Stimulated activated naive B cell treated with anti-CD40 and anti-IgM and Interleukin-4, amounts not matched to agents 10 μg/mL and 1 μg/mL and 100 μg/mL, for 72 hours (primary cell): ENCODE measurements at regions not wholly inside any gene's neighbourhood (a gene's known extent, or its start where the extent isn't known, plus 50 kb on each side); places are given as distances from the start of the nearest gene placed in this dataset.
"Not testable (repeated sequence)": the region's sequence is repeated elsewhere in the genome, so short reads cannot be mapped to it uniquely, and the experiment has no call there.

Experiments
- ATAC-seq, 2 donors: fragments of 150-1000 bp; cut with Tn5 transposase; replicated peaks; 2 replicates each; pipeline ENCODE4 v1.10.0; 2021; ENCODE audit warnings: moderate library complexity in 1 of 2
- DNase-seq: peaks from one replicate; pipeline ENCODE4 v3.0.0; 2021
- H3K27ac Mint-ChIP-seq: one replicate; pipeline ENCODE4 v1.8.0; 2022; ENCODE audit warnings: mild to moderate bottlenecking, mixed read lengths
- H3K27me3 Mint-ChIP-seq, 2 donors: one replicate each; pipeline ENCODE4 v1.8.0; 2022; ENCODE audit warnings: mixed read lengths in 2 of 2
- H3K36me3 Mint-ChIP-seq, 2 donors: one replicate each; pipeline ENCODE4 v1.8.0; 2022; ENCODE audit warnings: mixed read lengths in 2 of 2, mild to moderate bottlenecking in 1 of 2
- H3K4me1 Mint-ChIP-seq, 2 donors: one replicate each; pipeline ENCODE4 v1.8.0; 2022; ENCODE audit warnings: mixed read lengths in 2 of 2, mild to moderate bottlenecking in 1 of 2
- H3K4me3 Mint-ChIP-seq, 2 donors: one replicate each; pipeline ENCODE4 v1.8.0; 2022; ENCODE audit warnings: mild to moderate bottlenecking in 2 of 2, mixed read lengths in 2 of 2, moderate library complexity in 1 of 2
- H3K9me3 Mint-ChIP-seq, 2 donors: one replicate each; pipeline ENCODE4 v1.8.0; 2022; ENCODE audit warnings: mixed read lengths in 2 of 2, mild to moderate bottlenecking in 1 of 2

DNA sequence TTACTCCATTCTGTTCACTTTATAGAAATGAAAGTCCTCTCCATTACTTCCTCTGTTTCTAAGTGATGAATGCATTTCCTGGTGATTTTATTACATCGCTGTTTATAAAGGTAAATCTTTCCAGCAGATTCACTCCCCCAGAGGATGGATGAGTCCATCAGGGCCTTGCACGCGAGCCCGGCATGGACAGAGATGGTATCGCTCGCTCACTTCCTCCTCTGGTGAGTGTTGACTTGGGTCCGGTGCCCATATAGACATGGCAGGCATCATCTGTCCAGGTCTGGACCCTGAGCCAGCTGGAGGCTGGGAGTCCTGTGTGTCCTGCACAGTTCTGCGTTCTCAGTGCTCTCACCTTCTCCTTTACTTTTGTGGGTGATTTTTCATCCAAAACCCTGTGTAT is 733.6 kb upstream of the SALL3 start:
- Mint-ChIP-seq H3K9me3 (peaks cover 4 to 11% of the 10 kb centered on the region in 2 donors), H3K27me3 (no peaks in the 10 kb centered on the region), H3K36me3 (no peaks in the 10 kb centered on the region), H3K27ac (no peak overlapping the region), H3K4me1 (no peaks in the 10 kb centered on the region), H3K4me3 (no peak overlapping the region)
- DNase-seq (no peak), ATAC-seq (no peak)

GRCh38 chr18:78246588-78246987 is 733.0 kb upstream of the SALL3 start:
- Mint-ChIP-seq H3K9me3 (peaks cover 4 to 11% of the 10 kb centered on the region in 2 donors), H3K27me3 (no peaks in the 10 kb centered on the region), H3K36me3 (no peaks in the 10 kb centered on the region), H3K27ac (no peak overlapping the region), H3K4me3 (no peak overlapping the region), H3K4me1 (no peaks in the 10 kb centered on the region)
- DNase-seq (no peak), ATAC-seq (no peak)

- no peak for ATAC-seq
- peaks cover 4 to 11% of the 10 kb centered on the region in 2 donors for H3K9me3 Mint-ChIP-seq
- no peak overlapping the region for H3K4me3 Mint-ChIP-seq
- no peaks in the 10 kb centered on the region for H3K36me3 Mint-ChIP-seq
- H3K27me3 Mint-ChIP-seq: no peaks in the 10 kb centered on the region
- H3K27ac Mint-ChIP-seq: no peak overlapping the region
- DNase-seq: no peak
- no peaks in the 10 kb centered on the region for H3K4me1 Mint-ChIP-seq
These were observed 731.9 kb upstream of the SALL3 start for GRCh38 chr18:78247615-78248289.

- Mint-ChIP-seq H3K9me3 (peaks cover 4% of the 10 kb centered on the region in 2 donors), H3K27me3 (no peaks in the 10 kb centered on the region), H3K4me1 (no peaks in the 10 kb centered on the region), H3K27ac (no peak overlapping the region), H3K36me3 (no peaks in the 10 kb centered on the region), H3K4me3 (no peak overlapping the region)
- ATAC-seq (no peak), DNase-seq (no peak)
These were observed 724.6 kb upstream of the SALL3 start for GRCh38 chr18:78255013-78255412.

- H3K9me3 Mint-ChIP-seq: peaks cover 5 to 6% of the 10 kb centered on the region in 2 donors
- no peak for DNase-seq
- no peak overlapping the region for H3K27ac Mint-ChIP-seq
These were observed 711.2 kb upstream of the SALL3 start for GRCh38 chr18:78268226-78268988.

GRCh38 chr18:78271790-78272189 is 707.8 kb upstream of the SALL3 start:
- Mint-ChIP-seq H3K36me3 (no peaks in the 10 kb centered on the region), H3K4me1 (no peaks in the 10 kb centered on the region), H3K27me3 (no peaks in the 10 kb centered on the region), H3K4me3 (no peak overlapping the region), H3K27ac (no peak overlapping the region), H3K9me3 (peaks cover 14 to 15% of the 10 kb centered on the region in 2 donors)
- no peak for DNase-seq
- no peak for ATAC-seq

More at GRCh38 chr18:78268226-78268988, 711.2 kb upstream of the SALL3 start:
- Mint-ChIP-seq H3K27me3 (no peaks in the 10 kb centered on the region), H3K4me3 (no peak overlapping the region), H3K36me3 (no peaks in the 10 kb centered on the region), H3K4me1 (no peaks in the 10 kb centered on the region)
- ATAC-seq: no peak

- no peak overlapping the region for H3K4me3 Mint-ChIP-seq
- no peaks in the 10 kb centered on the region for H3K36me3 Mint-ChIP-seq
- DNase-seq: no peak
- no peaks in the 10 kb centered on the region for H3K4me1 Mint-ChIP-seq
- no peak for ATAC-seq
- no peak overlapping the region for H3K27ac Mint-ChIP-seq
- H3K27me3 Mint-ChIP-seq: no peaks in the 10 kb centered on the region
- H3K9me3 Mint-ChIP-seq: peaks cover 9 to 11% of the 10 kb centered on the region in 2 donors
These were observed 705.7 kb upstream of the SALL3 start for GRCh38 chr18:78273876-78274275.

- H3K36me3 Mint-ChIP-seq, H3K4me1 Mint-ChIP-seq, H3K27me3 Mint-ChIP-seq, H3K9me3 Mint-ChIP-seq, ATAC-seq, H3K4me3 Mint-ChIP-seq, DNase-seq, H3K27ac Mint-ChIP-seq: not testable (repeated sequence)
These were observed 696.2 kb upstream of the SALL3 start for GRCh38 chr18:78283425-78283824.

GRCh38 chr18:78292618-78293380 is 686.8 kb upstream of the SALL3 start:
- Mint-ChIP-seq H3K27me3 (no peaks in the 10 kb centered on the region), H3K9me3 (no peaks in the 10 kb centered on the region), H3K4me1 (no peaks in the 10 kb centered on the region), H3K27ac (no peak overlapping the region), H3K4me3 (no peak overlapping the region), H3K36me3 (no peaks in the 10 kb centered on the region)
- ATAC-seq (no peak), DNase-seq (no peak)

DNA sequence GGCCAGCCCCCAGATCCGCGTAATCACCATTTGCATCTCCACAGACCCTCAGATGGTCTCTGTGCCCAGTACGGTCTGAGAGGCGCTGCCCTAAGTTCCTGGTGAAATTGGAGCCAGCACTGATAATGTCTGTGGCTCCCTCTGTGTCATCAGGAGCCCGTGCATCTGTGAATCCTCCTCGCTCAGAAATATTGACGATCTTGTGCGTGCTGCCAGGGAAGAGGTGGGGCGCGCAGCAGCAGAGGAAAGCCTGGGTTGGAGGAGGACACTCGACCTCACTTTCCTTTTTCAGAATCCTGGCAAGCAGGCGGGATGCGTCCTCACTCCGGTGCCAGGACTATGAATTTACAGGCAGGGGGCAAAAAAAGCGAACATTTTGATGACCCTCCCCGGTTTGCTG is 686.1 kb upstream of the SALL3 start:
- Mint-ChIP-seq H3K36me3 (no peaks in the 10 kb centered on the region), H3K27me3 (no peaks in the 10 kb centered on the region), H3K9me3 (peaks cover 0 to 2% of the 10 kb centered on the region in 2 donors), H3K4me3 (no peak overlapping the region), H3K27ac (no peak overlapping the region), H3K4me1 (no peaks in the 10 kb centered on the region)
- no peak for ATAC-seq
- no peak for DNase-seq

DNA sequence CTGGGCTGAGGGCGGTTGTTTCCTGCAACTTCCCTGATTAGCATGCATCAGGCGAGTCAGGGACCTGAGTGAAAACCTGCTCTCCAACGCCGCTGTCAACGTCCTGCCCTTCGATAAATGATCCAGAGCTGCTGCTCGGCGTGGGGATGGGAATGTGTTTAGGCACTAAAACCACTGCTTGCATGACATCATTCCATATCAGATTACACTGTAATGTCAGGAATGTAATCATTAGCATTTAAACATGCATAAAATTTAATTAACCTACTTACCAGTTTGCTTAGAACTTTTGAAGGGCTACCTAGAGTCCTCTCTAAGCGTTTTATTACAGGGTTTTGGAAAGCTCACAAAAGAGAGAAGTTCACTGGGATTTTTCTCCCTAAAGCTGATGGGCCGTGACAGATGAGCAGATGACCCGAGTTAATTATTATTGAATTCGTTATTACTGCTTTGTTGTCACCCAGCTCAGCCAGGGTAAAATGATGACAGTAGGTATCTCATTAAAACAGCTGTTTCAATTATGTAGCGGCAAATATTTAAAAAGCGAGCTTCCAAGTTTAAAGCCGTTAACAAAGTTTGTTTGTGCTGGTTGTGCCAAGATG is 685.6 kb upstream of the SALL3 start:
- no peak overlapping the region for H3K4me3 Mint-ChIP-seq
- H3K9me3 Mint-ChIP-seq: peaks cover 0 to 2% of the 10 kb centered on the region in 2 donors

DNA sequence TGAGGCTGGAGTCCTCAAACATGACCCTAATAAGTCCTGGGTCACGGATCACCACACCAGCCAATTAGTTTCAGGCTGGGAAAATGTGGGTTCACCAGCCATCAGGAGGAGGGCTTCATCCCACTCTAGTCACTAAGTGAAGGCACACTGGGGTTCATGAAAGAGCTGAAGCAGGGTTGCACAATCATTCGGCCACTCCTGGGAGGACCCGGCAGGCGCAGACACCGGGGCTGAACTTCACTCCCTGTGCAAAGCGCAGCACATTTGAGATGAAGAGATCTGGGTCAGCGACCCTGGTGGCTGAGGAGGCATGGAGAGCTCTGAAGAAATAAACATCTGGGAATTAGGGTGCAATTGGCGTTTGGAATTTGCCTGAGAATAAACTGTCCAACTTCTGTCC is 684.4 kb upstream of the SALL3 start:
- H3K9me3 Mint-ChIP-seq: peaks cover 0 to 2% of the 10 kb centered on the region in 2 donors
- H3K27ac Mint-ChIP-seq: no peak overlapping the region
- H3K4me1 Mint-ChIP-seq: no peaks in the 10 kb centered on the region
- no peaks in the 10 kb centered on the region for H3K27me3 Mint-ChIP-seq
- DNase-seq (no peak), ATAC-seq (no peak)
- no peak overlapping the region for H3K4me3 Mint-ChIP-seq
- no peaks in the 10 kb centered on the region for H3K36me3 Mint-ChIP-seq

More for the DNA sequence above, 685.6 kb upstream of the SALL3 start:
- ATAC-seq: no peak
- H3K36me3 Mint-ChIP-seq: no peaks in the 10 kb centered on the region
- DNase-seq: no peak
- no peak overlapping the region for H3K27ac Mint-ChIP-seq
- no peaks in the 10 kb centered on the region for H3K27me3 Mint-ChIP-seq
- no peaks in the 10 kb centered on the region for H3K4me1 Mint-ChIP-seq

- no peak for DNase-seq
- H3K36me3 Mint-ChIP-seq: no peaks in the 10 kb centered on the region
- no peak for ATAC-seq
- H3K9me3 Mint-ChIP-seq: peaks cover 0 to 2% of the 10 kb centered on the region in 2 donors
- no peaks in the 10 kb centered on the region for H3K27me3 Mint-ChIP-seq
- no peaks in the 10 kb centered on the region for H3K4me1 Mint-ChIP-seq
- no peak overlapping the region for H3K27ac Mint-ChIP-seq
- no peak overlapping the region for H3K4me3 Mint-ChIP-seq
These were observed 683.5 kb upstream of the SALL3 start for GRCh38 chr18:78296166-78296565.

- no peaks in the 10 kb centered on the region for H3K27me3 Mint-ChIP-seq
- ATAC-seq (no peak), DNase-seq (no peak)
- H3K4me1 Mint-ChIP-seq: no peaks in the 10 kb centered on the region
- H3K27ac Mint-ChIP-seq: no peak overlapping the region
- no peak overlapping the region for H3K4me3 Mint-ChIP-seq
- H3K9me3 Mint-ChIP-seq: peaks cover 0 to 2% of the 10 kb centered on the region in 2 donors
- no peaks in the 10 kb centered on the region for H3K36me3 Mint-ChIP-seq
These were observed 682.6 kb upstream of the SALL3 start for GRCh38 chr18:78297048-78297447.
